RWPE1 (cell line): ENCODE measurements at regions not wholly inside any gene's neighbourhood (a gene's known extent, or its start where the extent isn't known, plus 50 kb on each side); places are given as distances from the start of the nearest gene placed in this dataset.

Experiments used
- CTCF ChIA-PET: fragments of 350-600 bp; sonication (Branson Sonifier 250); formaldehyde crosslinking; extraction: SDS; loops from one replicate; lab custom pipeline; 2021; lab: Yijun Ruan, JAX
- POLR2A ChIA-PET: fragments of 400-600 bp; formaldehyde crosslinking; extraction: SDS; loops from one replicate; lab custom pipeline; 2020; ENCODE audit warnings: antibody characterized with exemption; ENCODE audit not compliant: low non-redundant PET; lab: Yijun Ruan, JAX
- DNase-seq: peaks from one replicate; pipeline ENCODE4 v3.0.0; 2012; ENCODE audit warnings: low spot score
- H3K27ac ChIP-seq: fragments of 450-650 bp; 2 replicates; pipeline ENCODE4 v1.5.1; 2017
- TF ChIP-seq, protein P1 (sequence below): fragments of 450-650 bp; conservative IDR thresholded peaks from 2 replicates; pipeline ENCODE4 v1.5.1; 2017; ENCODE audit warnings: low read depth, mild to moderate bottlenecking

DNA sequence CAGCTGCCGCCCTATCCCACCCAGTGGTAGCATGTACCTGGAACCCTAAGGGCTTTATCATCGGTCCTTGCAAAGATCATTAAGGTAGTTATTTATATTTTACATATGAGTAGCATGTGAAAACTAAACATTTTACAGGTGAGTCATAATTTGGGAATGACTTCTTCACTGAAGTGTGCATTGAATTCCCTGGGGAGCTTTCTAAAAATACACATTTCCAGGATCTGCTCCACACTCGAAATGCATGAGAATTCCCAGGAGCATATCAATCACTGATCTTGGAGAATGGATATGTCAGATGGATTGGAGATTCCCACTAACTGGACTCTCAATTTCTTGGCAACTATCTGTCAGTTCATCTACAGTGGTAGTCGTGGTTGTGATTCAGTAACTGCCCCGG, 717.5 kb downstream of the IRX1 start:
- ChIA-PET POLR2A (no interaction called here), CTCF (interaction anchor here (0.6 to 0.7 kb wide), 2 partner anchors 740 to 1315 kb away, joined by 3 to 4 read pairs; no protein-coding TSS in a partner anchor)
- no peak overlapping the region for H3K27ac ChIP-seq
- TF ChIP-seq, protein P1, sequence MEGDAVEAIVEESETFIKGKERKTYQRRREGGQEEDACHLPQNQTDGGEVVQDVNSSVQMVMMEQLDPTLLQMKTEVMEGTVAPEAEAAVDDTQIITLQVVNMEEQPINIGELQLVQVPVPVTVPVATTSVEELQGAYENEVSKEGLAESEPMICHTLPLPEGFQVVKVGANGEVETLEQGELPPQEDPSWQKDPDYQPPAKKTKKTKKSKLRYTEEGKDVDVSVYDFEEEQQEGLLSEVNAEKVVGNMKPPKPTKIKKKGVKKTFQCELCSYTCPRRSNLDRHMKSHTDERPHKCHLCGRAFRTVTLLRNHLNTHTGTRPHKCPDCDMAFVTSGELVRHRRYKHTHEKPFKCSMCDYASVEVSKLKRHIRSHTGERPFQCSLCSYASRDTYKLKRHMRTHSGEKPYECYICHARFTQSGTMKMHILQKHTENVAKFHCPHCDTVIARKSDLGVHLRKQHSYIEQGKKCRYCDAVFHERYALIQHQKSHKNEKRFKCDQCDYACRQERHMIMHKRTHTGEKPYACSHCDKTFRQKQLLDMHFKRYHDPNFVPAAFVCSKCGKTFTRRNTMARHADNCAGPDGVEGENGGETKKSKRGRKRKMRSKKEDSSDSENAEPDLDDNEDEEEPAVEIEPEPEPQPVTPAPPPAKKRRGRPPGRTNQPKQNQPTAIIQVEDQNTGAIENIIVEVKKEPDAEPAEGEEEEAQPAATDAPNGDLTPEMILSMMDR = no peak
- DNase-seq = peak; percentile 2

DNA sequence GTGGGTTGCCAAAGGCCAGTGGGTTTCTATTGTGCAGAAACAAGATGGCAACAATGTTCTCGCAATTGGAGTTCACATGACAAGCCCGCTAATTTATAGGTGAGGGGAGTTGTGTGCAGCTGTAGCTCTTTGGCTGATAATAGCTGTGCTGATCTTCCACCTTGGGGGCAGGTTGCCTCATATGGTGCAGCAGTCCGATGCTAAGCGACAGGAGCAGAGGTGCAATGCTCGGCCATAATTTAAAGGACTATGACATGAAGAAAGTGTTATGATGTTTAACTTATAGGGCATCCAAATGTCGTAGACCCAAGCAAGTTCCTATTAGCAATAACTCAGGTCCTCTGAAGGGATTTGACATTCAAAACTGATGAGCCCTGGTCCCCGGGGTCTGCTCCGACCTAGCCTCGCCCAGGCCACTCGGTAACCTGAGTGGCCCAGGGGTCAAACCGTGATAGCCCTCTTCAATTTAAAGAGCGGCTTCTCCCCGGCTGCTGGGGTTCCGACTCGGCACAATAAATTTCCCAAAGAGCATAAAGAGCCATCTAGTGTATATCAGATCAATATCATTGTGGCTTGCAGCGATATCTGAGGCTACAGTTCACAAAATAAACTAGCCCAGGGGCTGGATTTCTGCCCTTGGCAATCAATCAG, 724.0 kb downstream of the IRX1 start:
- H3K27ac ChIP-seq = no peak overlapping the region
- ChIA-PET POLR2A (no interaction called here), CTCF (no interaction called here)
- DNase-seq = no peak
- TF ChIP-seq, protein P1 = no peak

DNA sequence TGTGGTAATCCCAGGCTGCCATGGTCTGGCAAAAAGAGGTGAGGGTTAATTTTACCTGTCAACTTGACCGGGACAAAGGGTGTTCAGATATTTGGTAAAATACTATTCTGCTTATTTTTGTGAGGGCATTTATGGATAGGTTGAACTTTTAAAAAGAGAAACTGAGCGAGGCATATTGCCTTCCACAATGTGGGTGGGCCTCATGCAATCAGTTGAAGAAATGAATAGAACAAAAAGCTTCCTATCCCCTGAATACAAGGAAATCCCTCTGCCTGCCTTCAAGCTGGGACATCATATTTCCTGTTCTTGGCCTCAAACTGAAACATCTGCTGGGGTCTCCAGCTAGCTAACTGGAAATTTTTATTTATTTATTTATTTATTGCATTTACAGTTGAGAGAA, 734.7 kb downstream of the IRX1 start:
- H3K27ac ChIP-seq = no peak overlapping the region
- ChIA-PET CTCF (no interaction called here), POLR2A (no interaction called here)
- no peak for DNase-seq
- TF ChIP-seq, protein P1 = no peak

DNA sequence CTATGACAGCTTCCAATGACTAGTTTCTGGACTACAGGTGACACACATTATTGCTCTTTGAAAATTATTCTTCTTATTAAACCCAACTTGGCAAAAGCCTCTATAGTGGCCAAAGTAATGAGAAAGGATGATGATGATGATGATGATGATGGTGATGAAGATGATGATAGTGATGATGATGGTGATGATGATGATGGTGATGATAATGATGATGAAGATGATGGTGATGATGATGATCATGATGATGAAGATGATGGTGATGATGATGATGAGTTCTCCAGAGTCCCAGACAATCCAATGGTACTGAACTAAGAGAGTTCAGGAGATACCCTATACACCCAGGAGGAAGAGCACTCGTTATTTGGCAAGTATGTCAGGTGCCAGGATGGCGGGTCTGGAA, 739.4 kb downstream of the IRX1 start:
- DNase-seq = no peak
- CTCF ChIA-PET = no interaction called here
- POLR2A ChIA-PET = no interaction called here
- no peak overlapping the region for H3K27ac ChIP-seq
- TF ChIP-seq, protein P1 = no peak

DNA sequence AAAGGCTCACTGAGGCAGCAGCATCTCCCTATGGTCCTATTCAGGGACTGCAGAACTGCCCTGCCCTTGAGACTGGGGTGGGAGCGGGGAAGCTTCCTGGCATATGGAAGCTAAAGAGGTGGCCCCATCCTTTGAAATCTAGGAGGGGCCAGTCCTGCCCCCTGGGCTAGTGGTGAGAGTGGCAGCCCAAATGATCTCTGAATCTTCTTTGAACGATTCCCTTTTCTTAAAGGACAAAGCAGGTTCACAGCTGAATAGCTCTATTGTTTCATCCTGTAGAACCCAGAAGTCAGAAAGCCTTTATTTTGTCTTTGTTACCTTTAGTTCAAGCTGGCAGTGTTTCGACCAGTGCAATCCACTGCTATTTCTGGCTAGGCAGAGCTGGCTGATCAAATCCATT, 741.9 kb downstream of the IRX1 start:
- POLR2A ChIA-PET = no interaction called here
- DNase-seq = no peak
- TF ChIP-seq, protein P1 = no peak
- CTCF ChIA-PET = no interaction called here
- H3K27ac ChIP-seq = no peak overlapping the region

DNA sequence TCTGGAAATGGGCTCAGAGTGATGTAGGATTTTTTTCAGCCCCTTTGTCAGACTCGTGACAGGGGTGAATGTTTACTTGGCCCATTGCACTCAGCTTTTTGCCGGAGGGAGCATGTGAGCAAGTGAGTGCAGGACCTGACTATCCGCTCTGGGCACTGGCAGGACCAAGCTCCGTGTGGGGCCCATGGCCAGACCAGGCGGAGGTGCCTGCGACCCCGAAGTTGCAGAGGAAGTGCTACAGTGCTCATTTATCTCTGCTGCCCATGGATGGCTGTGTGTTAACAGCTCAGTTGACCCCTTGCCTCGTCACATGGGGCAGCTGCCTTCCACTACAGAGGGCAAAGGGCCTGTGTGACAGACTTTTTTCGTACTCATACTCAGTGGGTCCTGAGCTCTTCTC, 744.3 kb downstream of the IRX1 start:
- CTCF ChIA-PET = no interaction called here
- DNase-seq = no peak
- TF ChIP-seq, protein P1 = no peak
- H3K27ac ChIP-seq = no peak overlapping the region
- POLR2A ChIA-PET = no interaction called here
